Hepatocyte (in vitro differentiated cells): ENCODE measurements at regions not wholly inside any gene's neighbourhood (a gene's known extent, or its start where the extent isn't known, plus 50 kb on each side); places are given as distances from the start of the nearest gene placed in this dataset.

ENCODE experiments used
- EZH2 ChIP-seq: fragments of 200-600 bp; sonication (generic); IDR thresholded peaks from 2 replicates; pipeline ENCODE4 v1.6.1; 2016; ENCODE audit warnings: antibody characterized with exemption, mild to moderate bottlenecking, borderline replicate concordance
- EZH2phosphoT487 ChIP-seq: fragments of 200-600 bp; sonication (generic); IDR thresholded peaks from one replicate; pipeline ENCODE4 v1.6.1; 2018; ENCODE audit warnings: antibody characterized with exemption, mild to moderate bottlenecking, low read depth, moderate library complexity; ENCODE audit not compliant: unreplicated experiment, severe bottlenecking
- TF ChIP-seq, protein P1 (sequence below): fragments of 200-600 bp; sonication (generic); IDR thresholded peaks from 2 replicates; pipeline ENCODE4 v1.5.1; 2016; ENCODE audit warnings: antibody characterized with exemption, mild to moderate bottlenecking; ENCODE audit not compliant: poor library complexity

DNA sequence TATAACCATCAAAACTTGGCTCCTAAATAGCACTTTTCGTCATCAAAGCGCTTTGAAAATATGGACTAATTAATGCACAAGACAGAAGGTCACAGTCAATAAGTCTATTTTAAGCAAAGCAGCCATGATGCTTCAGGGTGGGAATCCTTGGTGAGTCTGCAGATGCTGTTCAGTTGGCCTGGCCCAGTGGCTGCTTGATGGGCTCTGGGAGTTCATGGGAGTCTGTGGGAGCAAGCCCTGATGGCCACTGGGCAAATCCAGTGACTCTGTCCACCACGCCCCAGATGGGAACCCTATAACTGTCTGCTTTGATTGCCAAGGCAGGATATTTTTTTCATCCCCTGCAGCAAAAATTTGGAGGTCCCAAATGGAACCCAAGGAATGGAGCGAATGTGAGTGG, 95.7 kb upstream of the CTBP2 start:
- TF ChIP-seq, protein P1, sequence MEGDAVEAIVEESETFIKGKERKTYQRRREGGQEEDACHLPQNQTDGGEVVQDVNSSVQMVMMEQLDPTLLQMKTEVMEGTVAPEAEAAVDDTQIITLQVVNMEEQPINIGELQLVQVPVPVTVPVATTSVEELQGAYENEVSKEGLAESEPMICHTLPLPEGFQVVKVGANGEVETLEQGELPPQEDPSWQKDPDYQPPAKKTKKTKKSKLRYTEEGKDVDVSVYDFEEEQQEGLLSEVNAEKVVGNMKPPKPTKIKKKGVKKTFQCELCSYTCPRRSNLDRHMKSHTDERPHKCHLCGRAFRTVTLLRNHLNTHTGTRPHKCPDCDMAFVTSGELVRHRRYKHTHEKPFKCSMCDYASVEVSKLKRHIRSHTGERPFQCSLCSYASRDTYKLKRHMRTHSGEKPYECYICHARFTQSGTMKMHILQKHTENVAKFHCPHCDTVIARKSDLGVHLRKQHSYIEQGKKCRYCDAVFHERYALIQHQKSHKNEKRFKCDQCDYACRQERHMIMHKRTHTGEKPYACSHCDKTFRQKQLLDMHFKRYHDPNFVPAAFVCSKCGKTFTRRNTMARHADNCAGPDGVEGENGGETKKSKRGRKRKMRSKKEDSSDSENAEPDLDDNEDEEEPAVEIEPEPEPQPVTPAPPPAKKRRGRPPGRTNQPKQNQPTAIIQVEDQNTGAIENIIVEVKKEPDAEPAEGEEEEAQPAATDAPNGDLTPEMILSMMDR, result no peak
- TF ChIP-seq EZH2 (no peak), EZH2phosphoT487 (no peak)
